ENCODE measurements at regions not wholly inside any gene's neighbourhood (a gene's known extent, or its start where the extent isn't known, plus 50 kb on each side); places are given as distances from the start of the nearest gene placed in this dataset.

DNA sequence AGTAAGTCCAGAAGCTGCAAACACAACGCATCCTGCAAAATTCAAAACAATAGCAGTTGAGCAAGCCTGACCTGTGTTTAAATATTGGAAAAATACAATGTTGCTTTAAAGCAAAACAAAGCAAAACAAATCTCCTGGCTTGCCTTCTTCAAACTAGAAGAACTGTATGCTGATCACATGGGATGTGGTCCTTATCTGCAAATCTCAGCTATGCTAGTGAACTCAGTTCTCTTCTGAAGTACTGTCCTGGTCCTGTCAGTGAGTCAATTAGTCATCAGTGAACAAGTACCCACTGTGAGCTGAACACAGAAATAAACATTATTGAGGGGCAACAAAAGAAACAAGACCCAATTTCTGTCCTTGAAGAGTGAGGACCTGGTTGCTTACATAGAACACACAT lies 522.5 kb downstream of the SMARCA1 start:
- Histone ChIP-seq H3K36me3 (replicated peaks; ENCODE audit: insufficient read depth, low read depth) (no peaks in the 10 kb centered on the region), H4K20me1 (ENCODE audit: insufficient read depth, poor library complexity, severe bottlenecking) (no peaks in the 10 kb centered on the region), H3K4me3 (no peak overlapping the region), H3K9me3 (ENCODE audit: low read depth) (no peaks in the 10 kb centered on the region), H3K4me1 (ENCODE audit: insufficient read depth) (no peaks in the 10 kb centered on the region), H3K27ac (no peak overlapping the region), H3K79me2 (no peaks in the 10 kb centered on the region), H3K27me3 (no peaks in the 10 kb centered on the region), H3K4me2 (no peak overlapping the region), H2AFZ (no peak overlapping the region), H3K9me2 (replicated peaks; ENCODE audit: insufficient read depth) (no peaks in the 10 kb centered on the region)
- no peak for DNase-seq (ENCODE audit: low spot score)
- WGBS (ENCODE audit: low lambda C conversion rate, missing lambda C conversion rate) = 67% methylated on average over 1 of the region's 1 CpG
- TF ChIP-seq EZH2phosphoT487 (IDR thresholded peaks at IDR 0.05; ENCODE audit: low read depth, severe bottlenecking, unreplicated experiment) = no peak
- TF ChIP-seq EZH2 (IDR thresholded peaks at IDR 0.05; ENCODE audit: borderline replicate concordance) = no peak
- TF ChIP-seq, protein P1, sequence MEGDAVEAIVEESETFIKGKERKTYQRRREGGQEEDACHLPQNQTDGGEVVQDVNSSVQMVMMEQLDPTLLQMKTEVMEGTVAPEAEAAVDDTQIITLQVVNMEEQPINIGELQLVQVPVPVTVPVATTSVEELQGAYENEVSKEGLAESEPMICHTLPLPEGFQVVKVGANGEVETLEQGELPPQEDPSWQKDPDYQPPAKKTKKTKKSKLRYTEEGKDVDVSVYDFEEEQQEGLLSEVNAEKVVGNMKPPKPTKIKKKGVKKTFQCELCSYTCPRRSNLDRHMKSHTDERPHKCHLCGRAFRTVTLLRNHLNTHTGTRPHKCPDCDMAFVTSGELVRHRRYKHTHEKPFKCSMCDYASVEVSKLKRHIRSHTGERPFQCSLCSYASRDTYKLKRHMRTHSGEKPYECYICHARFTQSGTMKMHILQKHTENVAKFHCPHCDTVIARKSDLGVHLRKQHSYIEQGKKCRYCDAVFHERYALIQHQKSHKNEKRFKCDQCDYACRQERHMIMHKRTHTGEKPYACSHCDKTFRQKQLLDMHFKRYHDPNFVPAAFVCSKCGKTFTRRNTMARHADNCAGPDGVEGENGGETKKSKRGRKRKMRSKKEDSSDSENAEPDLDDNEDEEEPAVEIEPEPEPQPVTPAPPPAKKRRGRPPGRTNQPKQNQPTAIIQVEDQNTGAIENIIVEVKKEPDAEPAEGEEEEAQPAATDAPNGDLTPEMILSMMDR (IDR thresholded peaks at IDR 0.05; ENCODE audit: poor library complexity) = no peak

GRCh38 chrX:129000018-129000417 lies 523.3 kb downstream of the SMARCA1 start:
- no peak for DNase-seq (ENCODE audit: low spot score)
- no peaks in the 10 kb centered on the region for H3K4me1 ChIP-seq (ENCODE audit: insufficient read depth)
- TF ChIP-seq EZH2 (IDR thresholded peaks at IDR 0.05; ENCODE audit: borderline replicate concordance) (no peak), EZH2phosphoT487 (IDR thresholded peaks at IDR 0.05; ENCODE audit: low read depth, severe bottlenecking, unreplicated experiment) (no peak)
- TF ChIP-seq, protein P1 (IDR thresholded peaks at IDR 0.05; ENCODE audit: poor library complexity) = no peak
- H3K4me2 ChIP-seq = no peak overlapping the region
- no peak overlapping the region for H2AFZ ChIP-seq
- no peaks in the 10 kb centered on the region for H3K9me2 ChIP-seq (replicated peaks; ENCODE audit: insufficient read depth)
- no peaks in the 10 kb centered on the region for H3K9me3 ChIP-seq (ENCODE audit: low read depth)
- no peak overlapping the region for H3K4me3 ChIP-seq
- H4K20me1 ChIP-seq (ENCODE audit: insufficient read depth, poor library complexity, severe bottlenecking) = no peaks in the 10 kb centered on the region
- H3K27ac ChIP-seq = no peak overlapping the region
- 33% methylated on average over 3 of the region's 3 CpGs for WGBS (ENCODE audit: low lambda C conversion rate, missing lambda C conversion rate)
- no peaks in the 10 kb centered on the region for H3K36me3 ChIP-seq (replicated peaks; ENCODE audit: insufficient read depth, low read depth)
- no peaks in the 10 kb centered on the region for H3K27me3 ChIP-seq
- no peaks in the 10 kb centered on the region for H3K79me2 ChIP-seq

DNA sequence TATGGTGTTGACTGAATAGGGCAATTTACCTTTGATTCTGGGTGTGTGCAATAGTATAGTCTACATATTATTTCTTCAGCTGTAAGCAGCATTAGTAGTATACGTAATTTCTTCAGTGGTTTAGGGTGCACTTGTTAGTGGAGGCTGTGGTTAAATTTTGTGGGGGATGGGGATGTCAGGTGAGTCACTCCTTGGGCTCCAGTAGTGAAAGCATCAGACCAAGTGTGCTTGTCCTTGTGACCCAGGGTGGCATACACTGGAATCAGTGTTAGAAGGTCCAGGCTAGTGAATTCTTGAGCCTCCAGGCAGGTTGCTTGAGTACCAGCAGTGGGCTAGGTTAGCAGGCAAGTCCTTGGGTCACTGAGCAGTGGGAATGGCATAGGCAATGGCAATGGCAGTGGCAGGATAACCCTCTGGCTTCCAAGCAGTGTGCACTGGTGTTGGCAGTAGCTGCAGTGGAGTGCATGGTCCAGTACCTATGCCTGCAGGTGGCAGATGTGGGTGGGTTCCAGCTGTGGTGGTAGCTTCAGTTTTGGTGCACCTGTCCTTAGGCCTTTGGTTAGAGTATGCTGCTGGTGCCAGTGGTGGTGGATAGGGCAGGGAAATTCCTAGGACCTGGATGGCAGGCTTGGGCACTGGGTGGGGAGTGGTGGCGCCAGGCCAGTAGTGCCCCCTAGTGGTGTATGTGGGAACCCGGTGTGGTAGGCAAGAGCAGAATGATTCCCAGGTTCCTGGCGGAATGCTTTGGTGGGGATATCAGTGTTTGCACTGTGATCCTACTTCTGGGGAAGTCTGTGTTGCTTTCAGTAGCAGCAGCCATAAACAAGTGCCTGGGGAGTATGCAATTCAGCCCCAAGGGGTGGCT lies 531.0 kb downstream of the SMARCA1 start:
- Histone ChIP-seq H3K9me3 (ENCODE audit: low read depth) (peaks cover 5% of the 10 kb centered on the region), H3K9me2 (replicated peaks; ENCODE audit: insufficient read depth) (no peaks in the 10 kb centered on the region), H3K4me2 (no peak overlapping the region), H3K4me3 (no peak overlapping the region), H4K20me1 (ENCODE audit: insufficient read depth, poor library complexity, severe bottlenecking) (no peaks in the 10 kb centered on the region), H3K27me3 (no peaks in the 10 kb centered on the region), H3K4me1 (ENCODE audit: insufficient read depth) (no peaks in the 10 kb centered on the region), H3K36me3 (replicated peaks; ENCODE audit: insufficient read depth, low read depth) (no peaks in the 10 kb centered on the region), H3K27ac (no peak overlapping the region), H2AFZ (no peak overlapping the region), H3K79me2 (no peaks in the 10 kb centered on the region)
- DNase-seq (ENCODE audit: low spot score) = no peak
- 84% methylated on average over 4 of the region's 4 CpGs for WGBS (ENCODE audit: low lambda C conversion rate, missing lambda C conversion rate)
- TF ChIP-seq, protein P1 (IDR thresholded peaks at IDR 0.05; ENCODE audit: poor library complexity) = no peak
- TF ChIP-seq EZH2 (IDR thresholded peaks at IDR 0.05; ENCODE audit: borderline replicate concordance) (no peak), EZH2phosphoT487 (IDR thresholded peaks at IDR 0.05; ENCODE audit: low read depth, severe bottlenecking, unreplicated experiment) (no peak)

Data from hepatocyte (in vitro differentiated cells).